Lung (tissue), 11 donors: ENCODE measurements at regions not wholly inside any gene's neighbourhood (a gene's known extent, or its start where the extent isn't known, plus 50 kb on each side); places are given as distances from the start of the nearest gene placed in this dataset.
A peak's percentile ranks its signal among the peaks of the same experiment; 100 is the strongest.

Source experiments
- ATAC-seq: fragments of 200-7000 bp; cut with Tn5 transposase; one replicate; pipeline ENCODE4 v1.9.1; 2020; ENCODE audit warnings: moderate number of reproducible peaks; ENCODE audit not compliant: insufficient read depth, low FRiP score
- DNase-seq, 3 donors: peaks; one replicate each; pipeline ENCODE4 v3.0.0-alpha.2; 2013 to 2017
- H3K27ac ChIP-seq, 2 donors: one replicate each; pipeline ENCODE4 v1.5.1; 2013; ENCODE audit warnings: mild to moderate bottlenecking in 2 of 2, moderate library complexity in 2 of 2, control low read depth in 1 of 2, inconsistent platforms in 1 of 2, low read depth in 1 of 2, low read length in 1 of 2
- H3K27me3 ChIP-seq, 3 donors: one replicate each; pipeline ENCODE4 v1.5.1; 2013; ENCODE audit warnings: low read length in 2 of 3; ENCODE audit not compliant: control insufficient read depth in 3 of 3, insufficient read depth in 3 of 3
- H3K36me3 ChIP-seq, 4 donors: one replicate each; pipeline ENCODE4 v1.5.1; 2013; ENCODE audit warnings: low read length in 4 of 4, mild to moderate bottlenecking in 1 of 4, moderate library complexity in 1 of 4; ENCODE audit not compliant: control insufficient read depth in 4 of 4, insufficient read depth in 4 of 4
- H3K4me1 ChIP-seq, 5 donors: one replicate each; pipeline ENCODE4 v1.5.1; 2013; ENCODE audit warnings: low read length in 5 of 5, mild to moderate bottlenecking in 2 of 5, moderate library complexity in 1 of 5; ENCODE audit not compliant: control insufficient read depth in 5 of 5, insufficient read depth in 5 of 5
- H3K4me3 ChIP-seq: one replicate; pipeline ENCODE4 v1.5.1; 2013; ENCODE audit warnings: mild to moderate bottlenecking, control low read depth, moderate library complexity
- H3K9ac ChIP-seq, 2 donors: one replicate each; pipeline ENCODE4 v1.5.1; 2013; ENCODE audit warnings: low read length in 2 of 2, control low read depth in 1 of 2; ENCODE audit not compliant: insufficient read depth in 1 of 2
- H3K9me3 ChIP-seq, 4 donors: one replicate each; pipeline ENCODE4 v1.5.1; 2013; ENCODE audit warnings: low read length in 3 of 4, mild to moderate bottlenecking in 1 of 4, moderate library complexity in 1 of 4; ENCODE audit not compliant: control insufficient read depth in 4 of 4, insufficient read depth in 3 of 4
- CTCF ChIP-seq: IDR thresholded peaks from 2 replicates; pipeline ENCODE4 v1.5.1; 2012; ENCODE audit warnings: mild to moderate bottlenecking; ENCODE audit errors: control extremely low read depth, extremely low read depth
- WGBS, 2 donors: extraction: QIAGEN DNeasy Blood & Tissue Kit; methylation state at CpG; one replicate each; pipeline ENCODE4 v1.1.7; 2013; 5-methylcytosine and 5-hydroxymethylcytosine counted together
- donor health status: control.
- donor health status: control.
- donor health status: Bipolar disorder and iron deficiency.
- donor health status: healthy.
- donor health status: DM: yes; HTN: yes; CAD: no.

DNA sequence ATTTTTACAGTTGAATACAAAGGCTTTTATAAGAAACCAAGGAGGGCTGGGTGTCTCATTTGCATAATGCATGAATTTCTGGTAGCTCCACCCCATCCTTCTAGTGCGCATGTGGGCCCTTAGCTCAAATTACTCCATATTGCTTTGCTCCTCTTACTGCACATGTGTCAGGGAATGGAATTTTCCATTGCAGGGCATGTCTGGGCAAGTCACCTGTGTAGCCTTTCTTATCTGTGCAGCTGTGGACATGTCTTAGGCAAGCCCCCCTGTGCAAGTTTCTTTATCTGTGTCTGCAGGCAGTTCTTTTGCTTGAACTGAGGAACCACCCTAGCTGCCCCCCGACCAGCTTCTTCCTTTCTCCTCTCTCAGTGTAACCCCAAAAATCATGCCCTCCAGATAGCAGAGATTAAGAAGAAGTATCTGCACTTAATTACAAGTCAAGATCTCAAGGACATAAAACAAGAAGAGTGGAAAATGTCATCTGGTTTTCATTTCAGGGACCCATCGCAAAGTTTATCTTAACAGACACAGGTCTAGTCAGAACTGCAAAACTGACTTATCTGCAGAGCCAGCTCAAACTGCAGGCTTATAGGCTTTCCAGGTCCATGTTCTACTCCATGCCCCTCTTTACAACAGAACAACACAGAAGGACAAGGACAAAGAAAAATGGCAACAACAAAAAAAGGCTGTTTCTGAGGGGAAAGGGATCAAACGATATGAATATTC, 137.9 kb upstream of the HS3ST4 start:
- peaks cover 0 to 9% (median 3%) of the 10 kb centered on the region in 4 donors for H3K9me3 ChIP-seq
- H3K4me3 ChIP-seq: no peak overlapping the region
- no peaks in the 10 kb centered on the region for H3K4me1 ChIP-seq
- no peaks in the 10 kb centered on the region for H3K27me3 ChIP-seq
- H3K36me3 ChIP-seq: no peaks in the 10 kb centered on the region
- no peak for DNase-seq
- 80 to 83% methylated on average over 4 of the region's 4 CpGs for WGBS, 2 donors
- H3K9ac ChIP-seq: no peak overlapping the region
- no peak for ATAC-seq
- TF ChIP-seq CTCF: no peak
- no peak overlapping the region for H3K27ac ChIP-seq

GRCh38 chr16:25550647-25551046, 141.1 kb upstream of the HS3ST4 start:
- WGBS, 2 donors: 88 to 100% methylated on average over 1 of the region's 1 CpG

GRCh38 chr16:25546791-25547190, 145.0 kb upstream of the HS3ST4 start:
- no peak for TF ChIP-seq CTCF
- ATAC-seq (no peak), DNase-seq (peak in 1 of 3 donors; percentile 1)
- Histone ChIP-seq H3K9ac (no peak overlapping the region), H3K27ac (no peak overlapping the region), H3K4me3 (no peak overlapping the region), H3K4me1 (no peaks in the 10 kb centered on the region), H3K36me3 (no peaks in the 10 kb centered on the region), H3K9me3 (peaks cover 0 to 8% (median 2%) of the 10 kb centered on the region in 4 donors), H3K27me3 (peaks cover 0 to 4% (median 0%) of the 10 kb centered on the region in 3 donors)
- 42 to 60% methylated on average over 4 of the region's 4 CpGs for WGBS, 2 donors

More at GRCh38 chr16:25550647-25551046, 141.1 kb upstream of the HS3ST4 start:
- H3K27me3 ChIP-seq: no peaks in the 10 kb centered on the region
- H3K27ac ChIP-seq: no peak overlapping the region
- no peak for TF ChIP-seq CTCF
- no peak overlapping the region for H3K4me3 ChIP-seq
- no peaks in the 10 kb centered on the region for H3K36me3 ChIP-seq
- DNase-seq (no peak), ATAC-seq (no peak)
- no peak overlapping the region for H3K9ac ChIP-seq
- H3K9me3 ChIP-seq: peaks cover 0 to 7% (median 3%) of the 10 kb centered on the region in 4 donors
- H3K4me1 ChIP-seq: no peaks in the 10 kb centered on the region
